GM19023 (cell line): ENCODE measurements at regions not wholly inside any gene's neighbourhood (a gene's known extent, or its start where the extent isn't known, plus 50 kb on each side); places are given as distances from the start of the nearest gene placed in this dataset.
"Not testable (repeated sequence)": the region's sequence is repeated elsewhere in the genome, so short reads cannot be mapped to it uniquely, and the experiment has no call there.

Experiments
- ATAC-seq: cut with Tn5 transposase; IDR thresholded peaks from one replicate; pipeline ENCODE4 v1.9.1; 2021; ENCODE audit warnings: mild to moderate bottlenecking, moderate library complexity; ENCODE audit not compliant: unreplicated experiment

- no peak for ATAC-seq
Observed at GRCh38 chr9:28410411-28410810, 837.1 kb upstream of the C9orf72 start.

GRCh38 chr9:28413471-28413870 is 840.2 kb upstream of the C9orf72 start:
- ATAC-seq: no peak

DNA sequence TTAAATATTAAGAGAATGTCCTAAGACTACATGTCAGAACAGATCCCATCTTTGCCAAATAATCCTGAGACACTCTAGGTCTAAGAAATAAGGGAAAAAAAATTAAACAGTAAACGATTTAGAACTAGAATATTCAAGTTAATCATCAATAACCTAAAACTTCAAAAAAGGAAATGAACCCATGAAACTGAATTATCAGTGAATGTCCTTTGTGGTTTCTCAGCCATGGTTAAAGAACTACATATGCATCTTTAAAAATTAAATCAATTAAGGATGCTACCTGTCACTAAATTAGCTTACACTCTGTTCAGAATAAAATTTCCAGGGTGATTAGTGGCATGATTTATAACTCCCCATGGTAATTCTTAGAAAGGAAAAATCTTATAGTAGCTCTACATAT is 850.0 kb upstream of the C9orf72 start:
- no peak for ATAC-seq

GRCh38 chr9:28435456-28435855 is 862.2 kb upstream of the C9orf72 start:
- ATAC-seq: no peak

DNA sequence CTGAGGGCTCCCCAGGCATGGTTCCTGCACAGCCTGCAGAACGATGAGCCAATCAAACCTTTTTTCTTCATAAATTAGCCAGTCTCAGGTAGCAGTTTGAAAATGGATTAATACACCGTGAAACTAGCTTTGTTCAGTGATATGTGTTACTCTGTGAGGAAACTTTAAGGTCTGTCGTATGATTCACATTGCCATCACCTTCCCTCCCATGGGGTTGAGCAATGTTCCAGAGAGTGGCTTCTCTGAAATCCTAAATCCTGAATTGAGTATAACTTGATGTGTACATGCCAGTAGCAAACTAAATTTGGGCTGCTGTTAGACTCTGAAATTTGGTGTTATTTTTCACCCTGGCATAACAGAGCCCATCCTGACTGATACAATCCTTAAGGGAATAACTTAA is 866.4 kb upstream of the C9orf72 start:
- no peak for ATAC-seq

- no peak for ATAC-seq
Observed at GRCh38 chr9:28443461-28443860, 870.2 kb upstream of the C9orf72 start.

- ATAC-seq: no peak
Observed at GRCh38 chr9:28444637-28445036, 871.4 kb upstream of the C9orf72 start.

- ATAC-seq: no peak
Observed at GRCh38 chr9:28445211-28445610, 871.9 kb upstream of the C9orf72 start.

GRCh38 chr9:28453918-28454317 is 880.6 kb upstream of the C9orf72 start:
- no peak for ATAC-seq

- no peak for ATAC-seq
Observed at GRCh38 chr9:28456861-28457260, 883.6 kb upstream of the C9orf72 start.

DNA sequence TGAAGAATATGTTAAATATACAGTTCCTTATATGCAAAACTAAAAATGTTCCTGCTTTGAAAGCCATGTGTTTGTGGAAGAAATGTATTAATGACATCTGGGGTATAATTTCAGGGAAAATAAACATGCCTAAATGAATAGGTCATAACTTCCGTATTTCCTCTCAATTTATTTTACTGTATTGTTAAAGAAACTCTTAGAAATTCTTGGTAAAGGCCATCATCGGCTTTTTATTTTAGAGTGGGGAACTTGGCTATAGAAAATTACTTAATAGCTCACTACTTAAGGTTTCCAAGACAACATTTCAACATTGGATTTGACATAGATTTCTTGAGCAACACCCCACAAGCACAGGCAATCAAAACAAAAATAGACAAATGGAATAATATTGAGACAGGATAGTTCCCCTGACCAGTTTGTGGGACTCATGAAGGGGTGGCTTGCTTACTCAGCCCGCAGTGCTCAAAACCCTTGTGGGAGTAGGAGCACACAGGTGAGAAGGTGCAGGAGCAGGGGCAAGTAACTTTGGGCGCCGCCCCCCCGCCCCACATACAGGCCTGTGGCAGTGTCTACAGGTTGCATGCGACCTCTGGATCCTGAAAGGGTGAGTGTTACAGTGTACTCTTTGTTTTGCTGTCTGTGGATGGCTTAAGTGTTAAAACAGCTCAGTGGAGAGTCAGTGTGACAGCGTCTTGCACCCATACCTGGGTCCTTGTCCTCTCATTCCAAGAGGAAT is 891.4 kb upstream of the C9orf72 start:
- no peak for ATAC-seq

DNA sequence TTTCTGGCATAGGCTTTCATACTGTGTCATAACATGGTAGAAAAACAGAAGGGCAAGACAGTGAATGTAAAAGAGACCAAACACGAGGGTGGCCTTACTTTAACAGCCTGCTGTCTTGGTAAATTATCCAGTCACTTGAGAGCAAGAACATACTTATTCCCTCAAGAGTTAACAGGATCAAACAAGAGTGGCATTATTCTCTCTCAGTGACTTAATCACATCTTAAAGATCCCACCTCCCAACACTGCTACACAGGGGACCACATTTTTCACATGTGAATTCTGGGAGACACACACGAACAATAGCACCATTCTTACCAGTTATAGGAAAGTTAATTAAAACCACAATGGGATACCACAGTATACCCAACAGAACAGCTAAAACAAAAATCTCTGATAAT is 898.0 kb upstream of the C9orf72 start:
- no peak for ATAC-seq

- no peak for ATAC-seq
Observed at GRCh38 chr9:28487561-28487960, 914.3 kb upstream of the C9orf72 start.

DNA sequence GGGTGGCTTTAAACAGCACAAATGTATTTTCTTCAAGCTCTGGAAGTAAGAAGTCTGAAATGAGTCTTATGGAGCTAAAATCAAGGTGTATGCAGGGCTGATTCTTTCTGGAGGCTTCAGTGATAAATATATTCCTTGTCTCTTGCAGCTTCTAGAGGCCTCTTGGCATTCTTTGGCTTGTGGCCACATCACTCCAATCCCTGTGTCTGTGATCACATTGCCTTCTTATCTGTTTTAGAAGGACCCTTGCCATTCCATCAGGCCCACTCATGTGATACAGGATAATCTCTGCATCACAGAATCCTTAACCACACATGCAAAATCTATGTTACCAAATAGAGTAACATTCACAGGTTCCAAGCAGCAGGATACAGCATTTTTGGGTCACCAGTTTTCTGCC is 917.8 kb upstream of the C9orf72 start:
- no peak for ATAC-seq

DNA sequence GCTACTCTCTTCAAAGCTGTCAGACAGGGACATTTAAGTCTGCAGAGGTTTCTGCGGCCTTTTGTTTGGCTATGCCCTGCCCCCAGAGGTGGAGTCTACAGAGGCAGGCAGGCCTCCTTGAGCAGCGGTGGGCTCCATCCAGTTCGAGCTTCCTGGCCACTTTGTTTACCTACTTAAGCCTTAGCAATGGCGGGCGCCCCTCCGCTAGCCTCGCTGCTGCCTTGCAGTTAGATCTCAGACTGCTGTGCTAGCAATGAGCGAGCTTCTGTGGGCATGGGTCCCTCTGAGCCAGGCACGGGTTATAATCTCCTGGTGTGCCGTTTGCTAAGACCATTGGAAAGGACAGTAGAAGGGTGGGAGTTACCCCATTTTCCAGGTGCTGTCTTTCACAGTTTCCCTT is 924.9 kb upstream of the C9orf72 start:
- ATAC-seq: not testable (repeated sequence)

- no peak for ATAC-seq
Observed at GRCh38 chr9:28502189-28502588, 928.9 kb upstream of the C9orf72 start.

GRCh38 chr9:28502741-28503140 is 929.5 kb upstream of the C9orf72 start:
- ATAC-seq: no peak

DNA sequence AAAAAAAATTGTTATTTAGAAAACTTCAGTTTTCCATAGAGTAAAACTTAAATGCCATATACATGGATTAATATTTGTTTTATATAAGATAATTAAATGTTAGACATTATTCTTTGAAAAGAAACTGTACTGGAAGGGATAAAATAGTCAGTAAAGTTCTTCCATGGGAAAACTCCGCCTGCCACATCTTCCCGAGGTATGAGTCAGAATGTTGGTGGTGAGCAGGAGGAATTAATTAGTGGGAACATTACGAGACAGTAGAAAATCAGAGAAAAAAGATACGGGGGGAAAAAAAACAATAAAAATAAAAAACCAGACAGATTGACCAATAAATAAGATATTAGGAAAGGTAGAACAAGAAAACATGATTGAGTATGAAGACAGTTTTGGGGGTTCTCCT is 930.3 kb upstream of the C9orf72 start:
- ATAC-seq: no peak

GRCh38 chr9:28518439-28518838 is 945.2 kb upstream of the C9orf72 start:
- no peak for ATAC-seq

GRCh38 chr9:28524309-28524708 is 951.0 kb upstream of the C9orf72 start:
- ATAC-seq: not testable (repeated sequence)

DNA sequence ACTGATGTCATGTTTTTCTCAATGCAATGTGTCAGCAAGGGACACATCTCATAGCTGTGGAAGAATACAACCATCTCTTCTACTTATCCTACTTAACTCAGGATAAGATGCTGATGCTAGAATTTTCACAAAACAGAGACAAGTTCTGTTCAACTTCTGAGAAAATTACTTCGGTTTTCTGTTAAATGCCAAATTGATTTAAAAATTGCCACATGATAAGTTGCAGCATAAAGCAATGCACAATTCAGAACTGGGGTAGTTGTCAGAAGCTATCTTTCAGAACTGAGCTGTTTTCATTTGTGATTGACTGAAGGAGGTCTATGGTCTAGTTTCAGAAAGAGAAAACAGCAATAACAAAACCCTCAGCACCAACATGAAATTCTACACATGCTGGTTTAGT is 954.8 kb upstream of the C9orf72 start:
- no peak for ATAC-seq

- no peak for ATAC-seq
Observed at GRCh38 chr9:28538132-28538531, 964.9 kb upstream of the C9orf72 start.

- no peak for ATAC-seq
Observed at GRCh38 chr9:28539434-28540070, 966.3 kb upstream of the C9orf72 start.
